CD8-positive, alpha-beta memory T cell (primary cell): ENCODE measurements at regions not wholly inside any gene's neighbourhood (a gene's known extent, or its start where the extent isn't known, plus 50 kb on each side); places are given as distances from the start of the nearest gene placed in this dataset.

Experiments
- CTCF ChIA-PET: fragments of 350-600 bp; sonication (Branson Sonifier 250); formaldehyde crosslinking; loops from one replicate; lab custom pipeline; 2021; ENCODE audit warnings: antibody characterized with exemption; lab: Charles Lee
- POLR2A ChIA-PET: fragments of 350-600 bp; sonication (Branson Sonifier 250); formaldehyde crosslinking; loops from one replicate; lab custom pipeline; 2021; ENCODE audit warnings: antibody characterized with exemption; lab: Charles Lee
- DNase-seq, 5 donors: peaks; one replicate each; pipeline versions ENCODE4 v3.0.0 to v3.0.0-alpha.2; 2020 to 2022; ENCODE audit warnings: mixed read lengths in 1 of 5
- H3K27ac ChIP-seq: one replicate; pipeline ENCODE4 v1.7.0; 2013; ENCODE audit warnings: low read depth, mild to moderate bottlenecking, low read length, moderate library complexity
- H3K27me3 ChIP-seq: 2 replicates; pipeline ENCODE4 v1.7.0; 2013; ENCODE audit warnings: low read length, mild to moderate bottlenecking; ENCODE audit not compliant: insufficient read depth, poor library complexity, severe bottlenecking
- H3K36me3 ChIP-seq: 2 replicates; pipeline ENCODE4 v1.7.0; 2013; ENCODE audit warnings: mild to moderate bottlenecking, low read length, moderate library complexity; ENCODE audit not compliant: insufficient read depth
- H3K4me1 ChIP-seq: 2 replicates; pipeline ENCODE4 v1.7.0; 2013; ENCODE audit warnings: mild to moderate bottlenecking, low read length, moderate library complexity; ENCODE audit not compliant: insufficient read depth
- H3K4me3 ChIP-seq: 2 replicates; pipeline ENCODE4 v1.7.0; 2013; ENCODE audit warnings: mild to moderate bottlenecking, low read length
- H3K9me3 ChIP-seq: 2 replicates; pipeline ENCODE4 v1.7.0; 2013; ENCODE audit warnings: mild to moderate bottlenecking, low read length
- H3K27ac Mint-ChIP-seq, 8 donors: one replicate each; pipeline ENCODE4 v1.8.0; 2020 to 2021; ENCODE audit warnings: mixed read lengths in 8 of 8, mild to moderate bottlenecking in 6 of 8, inconsistent platforms in 3 of 8, moderate library complexity in 3 of 8
- H3K27me3 Mint-ChIP-seq, 2 donors: one replicate each; pipeline ENCODE4 v1.8.0; 2020 to 2021; ENCODE audit warnings: mixed read lengths in 2 of 2, mild to moderate bottlenecking in 1 of 2, moderate library complexity in 1 of 2
- H3K36me3 Mint-ChIP-seq, 3 donors: one replicate each; pipeline ENCODE4 v1.8.0; 2020 to 2021; ENCODE audit warnings: mixed read lengths in 3 of 3, inconsistent platforms in 1 of 3, mild to moderate bottlenecking in 1 of 3
- H3K4me1 Mint-ChIP-seq, 3 donors: one replicate each; pipeline ENCODE4 v1.8.0; 2020 to 2021; ENCODE audit warnings: mixed read lengths in 3 of 3, inconsistent platforms in 1 of 3, mild to moderate bottlenecking in 1 of 3
- H3K4me3 Mint-ChIP-seq, 7 donors: one replicate each; pipeline ENCODE4 v1.8.0; 2020 to 2021; ENCODE audit warnings: mixed read lengths in 7 of 7, mild to moderate bottlenecking in 6 of 7, moderate library complexity in 4 of 7, inconsistent platforms in 2 of 7
- H3K9me3 Mint-ChIP-seq, 5 donors: one replicate each; pipeline ENCODE4 v1.8.0; 2020 to 2022; ENCODE audit warnings: mixed read lengths in 5 of 5, mild to moderate bottlenecking in 3 of 5, moderate library complexity in 2 of 5, inconsistent platforms in 1 of 5

- no peak overlapping the region for H3K27ac Mint-ChIP-seq
- H3K4me3 Mint-ChIP-seq, result no peak overlapping the region
- no peak overlapping the region for H3K27ac ChIP-seq
- no peak for DNase-seq
- no peaks in the 10 kb centered on the region for H3K27me3 Mint-ChIP-seq
- H3K4me1 ChIP-seq, result no peaks in the 10 kb centered on the region
- ChIA-PET CTCF (no interaction called here), POLR2A (no interaction called here)
- H3K9me3 ChIP-seq, result no peaks in the 10 kb centered on the region
- no peaks in the 10 kb centered on the region for H3K36me3 Mint-ChIP-seq
- H3K4me3 ChIP-seq, result no peak overlapping the region
- H3K36me3 ChIP-seq, result no peaks in the 10 kb centered on the region
- H3K9me3 Mint-ChIP-seq, result peaks cover 0 to 12% (median 2%) of the 10 kb centered on the region in 5 donors
- H3K27me3 ChIP-seq, result no peaks in the 10 kb centered on the region
- H3K4me1 Mint-ChIP-seq, result no peaks in the 10 kb centered on the region
Measured at GRCh38 chr6:19086480-19086879, 699.3 kb downstream of the RNF144B start.

- CTCF ChIA-PET, result no interaction called here
- H3K4me3 ChIP-seq, result no peak overlapping the region
- peaks cover 0 to 9% (median 3%) of the 10 kb centered on the region in 5 donors for H3K9me3 Mint-ChIP-seq
- H3K4me3 Mint-ChIP-seq, result no peak overlapping the region
- H3K36me3 ChIP-seq, result no peaks in the 10 kb centered on the region
- no peak for DNase-seq
- H3K4me1 ChIP-seq, result no peaks in the 10 kb centered on the region
- H3K36me3 Mint-ChIP-seq, result no peaks in the 10 kb centered on the region
- no peaks in the 10 kb centered on the region for H3K4me1 Mint-ChIP-seq
- H3K27ac Mint-ChIP-seq, result no peak overlapping the region
- H3K9me3 ChIP-seq, result no peaks in the 10 kb centered on the region
- H3K27me3 Mint-ChIP-seq, result no peaks in the 10 kb centered on the region
- H3K27me3 ChIP-seq, result no peaks in the 10 kb centered on the region
- POLR2A ChIA-PET, result no interaction called here
- H3K27ac ChIP-seq, result no peak overlapping the region
Measured at GRCh38 chr6:19087296-19087695, 700.1 kb downstream of the RNF144B start.

- Mint-ChIP-seq H3K4me1 (no peaks in the 10 kb centered on the region), H3K9me3 (peaks cover 0 to 4% (median 3%) of the 10 kb centered on the region in 5 donors), H3K36me3 (no peaks in the 10 kb centered on the region), H3K27me3 (no peaks in the 10 kb centered on the region), H3K4me3 (no peak overlapping the region), H3K27ac (no peak overlapping the region)
- Histone ChIP-seq H3K27ac (no peak overlapping the region), H3K9me3 (no peaks in the 10 kb centered on the region), H3K36me3 (no peaks in the 10 kb centered on the region), H3K27me3 (no peaks in the 10 kb centered on the region), H3K4me3 (no peak overlapping the region), H3K4me1 (no peaks in the 10 kb centered on the region)
- ChIA-PET POLR2A (no interaction called here), CTCF (no interaction called here)
- no peak for DNase-seq
Measured at GRCh38 chr6:19087897-19088296, 700.7 kb downstream of the RNF144B start.

DNA sequence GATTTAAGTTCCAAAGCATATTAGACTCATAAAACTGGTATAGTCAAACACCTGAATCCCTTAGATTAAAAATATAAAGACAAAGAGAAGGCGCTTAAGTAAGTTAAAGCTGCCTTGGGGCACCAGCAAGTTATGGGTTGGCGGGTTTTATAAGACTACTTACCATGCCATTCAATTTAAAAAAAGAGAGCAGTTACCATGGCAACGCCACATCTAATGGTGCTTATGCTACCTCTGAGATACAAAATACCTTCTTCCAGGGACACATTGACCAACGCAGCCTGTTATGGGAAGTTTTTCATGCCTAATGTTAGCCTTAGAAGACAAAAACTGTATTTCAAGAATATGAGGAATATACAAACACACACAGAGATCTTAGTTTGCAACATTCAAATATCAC is 713.6 kb downstream of the RNF144B start:
- CTCF ChIA-PET, result no interaction called here
- H3K36me3 Mint-ChIP-seq, result no peaks in the 10 kb centered on the region
- no peak overlapping the region for H3K27ac Mint-ChIP-seq

DNA sequence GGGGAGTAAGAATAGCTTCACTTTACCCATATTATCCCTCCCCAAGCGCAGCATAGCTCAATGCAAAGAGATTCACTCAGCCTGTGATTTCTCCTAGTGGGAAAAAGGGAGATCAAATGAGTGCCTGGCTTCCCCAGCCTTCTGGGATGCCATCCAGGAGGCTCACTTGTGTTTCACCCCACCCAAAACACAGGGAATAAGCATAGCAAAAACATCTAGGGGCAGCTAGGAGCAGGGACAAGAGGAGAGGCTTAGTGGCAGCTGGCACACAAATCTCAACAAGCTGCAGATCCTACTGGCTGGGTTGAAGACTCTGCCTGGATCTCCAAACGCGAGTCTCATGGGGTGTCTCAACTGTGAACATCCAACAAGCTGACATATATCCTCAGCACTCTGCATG is 715.8 kb downstream of the RNF144B start:
- Histone ChIP-seq H3K27me3 (no peaks in the 10 kb centered on the region), H3K9me3 (no peaks in the 10 kb centered on the region), H3K4me1 (no peaks in the 10 kb centered on the region), H3K36me3 (no peaks in the 10 kb centered on the region), H3K4me3 (no peak overlapping the region), H3K27ac (no peak overlapping the region)
- Mint-ChIP-seq H3K9me3 (peaks cover 5 to 26% (median 11%) of the 10 kb centered on the region in 5 donors), H3K36me3 (no peaks in the 10 kb centered on the region), H3K4me1 (no peaks in the 10 kb centered on the region), H3K27me3 (no peaks in the 10 kb centered on the region), H3K4me3 (no peak overlapping the region), H3K27ac (no peak overlapping the region)
- POLR2A ChIA-PET, result no interaction called here
- CTCF ChIA-PET, result no interaction called here
- no peak for DNase-seq

More for the DNA sequence above, 713.6 kb downstream of the RNF144B start:
- H3K27ac ChIP-seq, result no peak overlapping the region
- POLR2A ChIA-PET, result no interaction called here
- Mint-ChIP-seq H3K4me3 (no peak overlapping the region), H3K4me1 (no peaks in the 10 kb centered on the region), H3K27me3 (no peaks in the 10 kb centered on the region), H3K9me3 (peaks cover 2 to 22% (median 9%) of the 10 kb centered on the region in 5 donors)
- no peak overlapping the region for H3K4me3 ChIP-seq
- H3K27me3 ChIP-seq, result no peaks in the 10 kb centered on the region
- no peaks in the 10 kb centered on the region for H3K4me1 ChIP-seq
- DNase-seq, result no peak
- no peaks in the 10 kb centered on the region for H3K9me3 ChIP-seq
- no peaks in the 10 kb centered on the region for H3K36me3 ChIP-seq

- H3K9me3 ChIP-seq, result no peaks in the 10 kb centered on the region
- H3K4me3 Mint-ChIP-seq, result no peak overlapping the region
- no peaks in the 10 kb centered on the region for H3K36me3 ChIP-seq
- no peaks in the 10 kb centered on the region for H3K36me3 Mint-ChIP-seq
- no peaks in the 10 kb centered on the region for H3K27me3 Mint-ChIP-seq
- no peaks in the 10 kb centered on the region for H3K4me1 ChIP-seq
- POLR2A ChIA-PET, result no interaction called here
- no peak overlapping the region for H3K27ac Mint-ChIP-seq
- no peaks in the 10 kb centered on the region for H3K27me3 ChIP-seq
- peaks cover 10 to 28% (median 17%) of the 10 kb centered on the region in 5 donors for H3K9me3 Mint-ChIP-seq
- H3K4me1 Mint-ChIP-seq, result no peaks in the 10 kb centered on the region
- no peak overlapping the region for H3K27ac ChIP-seq
- CTCF ChIA-PET, result no interaction called here
- H3K4me3 ChIP-seq, result no peak overlapping the region
- no peak for DNase-seq
Measured at GRCh38 chr6:19107468-19107867, 720.3 kb downstream of the RNF144B start.

GRCh38 chr6:19121521-19121920 is 715.6 kb upstream of the ID4 start:
- no peaks in the 10 kb centered on the region for H3K27me3 Mint-ChIP-seq
- H3K27ac ChIP-seq, result no peak overlapping the region

DNA sequence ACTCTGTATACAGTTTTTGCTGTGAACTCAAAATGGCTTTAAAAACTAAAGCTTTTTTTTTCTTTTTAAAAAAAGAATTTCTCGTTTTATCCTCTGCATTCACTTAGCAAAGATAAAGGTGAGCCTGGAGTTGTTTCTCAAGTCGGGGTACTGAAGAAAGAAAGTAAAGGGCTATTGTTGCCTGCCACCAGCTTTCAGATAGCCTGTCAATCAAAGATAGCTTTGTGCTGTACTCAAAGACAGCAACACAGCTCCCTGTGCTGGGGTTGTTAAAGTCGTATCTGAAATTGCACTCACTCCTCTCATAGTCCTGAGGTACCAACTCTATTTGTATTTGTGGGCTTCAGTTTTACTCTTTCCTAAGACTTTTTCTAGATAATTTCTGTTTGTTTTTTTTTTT is 710.1 kb upstream of the ID4 start:
- no peak overlapping the region for H3K4me3 ChIP-seq
- no peak overlapping the region for H3K27ac ChIP-seq
- H3K4me1 Mint-ChIP-seq, result no peaks in the 10 kb centered on the region
- peaks cover 0 to 30% (median 7%) of the 10 kb centered on the region in 5 donors for H3K9me3 Mint-ChIP-seq
- ChIA-PET CTCF (no interaction called here), POLR2A (no interaction called here)
- no peaks in the 10 kb centered on the region for H3K9me3 ChIP-seq
- no peaks in the 10 kb centered on the region for H3K27me3 Mint-ChIP-seq
- H3K36me3 ChIP-seq, result no peaks in the 10 kb centered on the region
- DNase-seq, result no peak
- H3K27ac Mint-ChIP-seq, result no peak overlapping the region
- H3K36me3 Mint-ChIP-seq, result no peaks in the 10 kb centered on the region
- no peak overlapping the region for H3K4me3 Mint-ChIP-seq
- no peaks in the 10 kb centered on the region for H3K4me1 ChIP-seq
- no peaks in the 10 kb centered on the region for H3K27me3 ChIP-seq

More at GRCh38 chr6:19121521-19121920, 715.6 kb upstream of the ID4 start:
- Mint-ChIP-seq H3K9me3 (peaks cover 4 to 43% (median 12%) of the 10 kb centered on the region in 5 donors), H3K36me3 (no peaks in the 10 kb centered on the region), H3K27ac (no peak overlapping the region), H3K4me1 (no peaks in the 10 kb centered on the region), H3K4me3 (no peak overlapping the region)
- Histone ChIP-seq H3K4me1 (no peaks in the 10 kb centered on the region), H3K27me3 (no peaks in the 10 kb centered on the region), H3K36me3 (no peaks in the 10 kb centered on the region), H3K9me3 (no peaks in the 10 kb centered on the region), H3K4me3 (no peak overlapping the region)
- ChIA-PET POLR2A (no interaction called here), CTCF (no interaction called here)
- DNase-seq, result no peak

GRCh38 chr6:19128701-19129100 is 708.5 kb upstream of the ID4 start:
- H3K27me3 ChIP-seq, result no peaks in the 10 kb centered on the region
- Mint-ChIP-seq H3K27me3 (no peaks in the 10 kb centered on the region), H3K36me3 (no peaks in the 10 kb centered on the region), H3K9me3 (peaks cover 0 to 26% (median 3%) of the 10 kb centered on the region in 5 donors), H3K27ac (no peak overlapping the region), H3K4me3 (no peak overlapping the region), H3K4me1 (no peaks in the 10 kb centered on the region)
- POLR2A ChIA-PET, result no interaction called here
- no peaks in the 10 kb centered on the region for H3K9me3 ChIP-seq
- H3K4me3 ChIP-seq, result no peak overlapping the region
- H3K4me1 ChIP-seq, result no peaks in the 10 kb centered on the region
- H3K27ac ChIP-seq, result no peak overlapping the region
- DNase-seq, result no peak
- CTCF ChIA-PET, result no interaction called here
- H3K36me3 ChIP-seq, result no peaks in the 10 kb centered on the region
